B cell (primary cell): ENCODE measurements at regions not wholly inside any gene's neighbourhood (a gene's known extent, or its start where the extent isn't known, plus 50 kb on each side); places are given as distances from the start of the nearest gene placed in this dataset.

Experiments
- EZH2 ChIP-seq: IDR thresholded peaks from 2 replicates; pipeline ENCODE4 v1.6.1; 2012; ENCODE audit warnings: borderline replicate concordance, low read depth, mild to moderate bottlenecking, moderate library complexity, low read length; ENCODE audit not compliant: insufficient read depth, poor library complexity, severe bottlenecking
- TF ChIP-seq, protein P1 (sequence below): fragments of 200-600 bp; IDR thresholded peaks from one replicate; pipeline ENCODE4 v1.8.0; 2022; ENCODE audit warnings: antibody characterized with exemption, mild to moderate bottlenecking

DNA sequence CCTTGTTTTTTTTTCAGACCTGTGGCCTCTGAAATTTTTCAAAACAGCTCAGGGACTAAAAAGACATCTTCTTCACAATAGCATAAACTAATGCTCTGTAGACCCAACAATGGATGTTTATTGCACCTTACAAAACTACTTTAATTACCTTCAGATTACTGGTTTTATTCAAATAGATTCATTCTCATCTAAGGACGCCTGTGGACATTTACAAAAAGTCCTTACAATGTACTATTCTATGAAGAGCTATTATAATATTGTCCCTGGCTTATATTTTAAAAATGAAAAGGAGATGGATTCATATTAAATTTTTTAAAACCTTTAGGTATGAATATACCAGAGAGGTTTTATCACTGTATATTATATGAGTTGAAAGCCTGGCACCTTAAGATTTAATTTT is 238.4 kb upstream of the NR5A2 start:
- no peak for TF ChIP-seq EZH2
- TF ChIP-seq, protein P1, sequence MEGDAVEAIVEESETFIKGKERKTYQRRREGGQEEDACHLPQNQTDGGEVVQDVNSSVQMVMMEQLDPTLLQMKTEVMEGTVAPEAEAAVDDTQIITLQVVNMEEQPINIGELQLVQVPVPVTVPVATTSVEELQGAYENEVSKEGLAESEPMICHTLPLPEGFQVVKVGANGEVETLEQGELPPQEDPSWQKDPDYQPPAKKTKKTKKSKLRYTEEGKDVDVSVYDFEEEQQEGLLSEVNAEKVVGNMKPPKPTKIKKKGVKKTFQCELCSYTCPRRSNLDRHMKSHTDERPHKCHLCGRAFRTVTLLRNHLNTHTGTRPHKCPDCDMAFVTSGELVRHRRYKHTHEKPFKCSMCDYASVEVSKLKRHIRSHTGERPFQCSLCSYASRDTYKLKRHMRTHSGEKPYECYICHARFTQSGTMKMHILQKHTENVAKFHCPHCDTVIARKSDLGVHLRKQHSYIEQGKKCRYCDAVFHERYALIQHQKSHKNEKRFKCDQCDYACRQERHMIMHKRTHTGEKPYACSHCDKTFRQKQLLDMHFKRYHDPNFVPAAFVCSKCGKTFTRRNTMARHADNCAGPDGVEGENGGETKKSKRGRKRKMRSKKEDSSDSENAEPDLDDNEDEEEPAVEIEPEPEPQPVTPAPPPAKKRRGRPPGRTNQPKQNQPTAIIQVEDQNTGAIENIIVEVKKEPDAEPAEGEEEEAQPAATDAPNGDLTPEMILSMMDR, result no peak
